ENCODE measurements at regions not wholly inside any gene's neighbourhood (a gene's known extent, or its start where the extent isn't known, plus 50 kb on each side); places are given as distances from the start of the nearest gene placed in this dataset.

DNA sequence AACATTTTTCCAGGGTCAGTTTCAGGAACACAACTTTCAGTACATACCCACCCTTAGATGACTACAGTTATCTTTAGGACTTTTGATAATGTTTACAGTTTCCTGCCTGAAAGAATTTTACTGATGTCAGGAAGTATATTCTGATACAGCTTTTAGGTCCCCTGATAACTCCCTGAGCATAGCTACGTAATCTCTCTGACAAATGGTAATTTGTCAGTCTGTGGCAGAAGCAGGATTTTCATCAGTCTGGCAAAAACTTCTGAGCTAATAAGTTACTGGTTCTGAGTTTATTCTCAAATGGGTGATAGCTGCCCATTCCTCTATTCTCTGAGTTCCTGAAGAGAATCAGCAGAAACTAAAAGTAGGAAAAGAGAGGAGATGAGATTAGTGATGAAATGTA lies 270.1 kb upstream of the MTPN start:
- no peak for TF ChIP-seq EZH2phosphoT487 (conservative IDR thresholded peaks at IDR 0.05; ENCODE audit: low read length)
- TF ChIP-seq, protein P1, sequence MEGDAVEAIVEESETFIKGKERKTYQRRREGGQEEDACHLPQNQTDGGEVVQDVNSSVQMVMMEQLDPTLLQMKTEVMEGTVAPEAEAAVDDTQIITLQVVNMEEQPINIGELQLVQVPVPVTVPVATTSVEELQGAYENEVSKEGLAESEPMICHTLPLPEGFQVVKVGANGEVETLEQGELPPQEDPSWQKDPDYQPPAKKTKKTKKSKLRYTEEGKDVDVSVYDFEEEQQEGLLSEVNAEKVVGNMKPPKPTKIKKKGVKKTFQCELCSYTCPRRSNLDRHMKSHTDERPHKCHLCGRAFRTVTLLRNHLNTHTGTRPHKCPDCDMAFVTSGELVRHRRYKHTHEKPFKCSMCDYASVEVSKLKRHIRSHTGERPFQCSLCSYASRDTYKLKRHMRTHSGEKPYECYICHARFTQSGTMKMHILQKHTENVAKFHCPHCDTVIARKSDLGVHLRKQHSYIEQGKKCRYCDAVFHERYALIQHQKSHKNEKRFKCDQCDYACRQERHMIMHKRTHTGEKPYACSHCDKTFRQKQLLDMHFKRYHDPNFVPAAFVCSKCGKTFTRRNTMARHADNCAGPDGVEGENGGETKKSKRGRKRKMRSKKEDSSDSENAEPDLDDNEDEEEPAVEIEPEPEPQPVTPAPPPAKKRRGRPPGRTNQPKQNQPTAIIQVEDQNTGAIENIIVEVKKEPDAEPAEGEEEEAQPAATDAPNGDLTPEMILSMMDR (IDR thresholded peaks at IDR 0.05; ENCODE audit: insufficient read depth, low read length, poor library complexity, severe bottlenecking): no peak
- Histone ChIP-seq H2AFZ (ENCODE audit: low read depth, low read length, severe bottlenecking) (no peak overlapping the region), H3K9ac (ENCODE audit: low read length) (no peak overlapping the region)

DNA sequence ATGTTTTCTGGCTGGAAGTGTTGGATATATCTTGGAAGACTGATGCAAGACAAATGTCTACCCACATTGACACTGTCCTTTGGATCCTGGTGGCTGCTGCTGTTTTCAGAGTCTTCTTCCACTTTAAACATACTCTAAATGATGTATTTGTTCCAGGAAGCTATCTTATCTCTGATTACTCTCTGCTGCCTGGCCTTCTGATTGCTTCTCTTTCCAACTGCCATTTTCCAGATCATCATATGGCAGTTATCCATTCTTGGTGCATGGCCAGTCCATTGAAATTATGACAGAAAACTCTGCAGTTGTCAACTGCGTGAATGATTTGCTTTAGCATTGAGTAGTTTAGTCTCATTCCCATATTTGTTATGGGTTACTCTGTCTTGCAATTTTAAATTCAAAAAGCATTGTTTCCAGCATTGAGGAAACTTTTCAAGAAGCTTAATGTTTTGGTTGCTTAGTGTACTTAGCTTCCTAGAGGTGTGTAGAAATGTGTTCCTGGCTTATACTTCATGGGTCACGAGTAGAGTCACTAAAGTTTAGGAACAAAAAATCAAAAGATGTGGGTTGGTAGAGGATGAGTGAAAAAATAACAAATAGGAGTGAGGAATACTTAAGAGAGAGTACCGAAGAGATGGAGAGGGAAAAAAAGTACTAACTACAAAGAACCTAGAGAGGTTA lies 268.3 kb upstream of the MTPN start:
- TF ChIP-seq, protein P1 (IDR thresholded peaks at IDR 0.05; ENCODE audit: insufficient read depth, low read length, poor library complexity, severe bottlenecking): no peak
- TF ChIP-seq EZH2phosphoT487 (conservative IDR thresholded peaks at IDR 0.05; ENCODE audit: low read length): no peak
- Histone ChIP-seq H3K27ac (ENCODE audit: low read depth, low read length) (no peak overlapping the region), H3K79me2 (ENCODE audit: insufficient read depth, low read length) (no peaks in the 10 kb centered on the region), H2AFZ (ENCODE audit: low read depth, low read length, severe bottlenecking) (no peak overlapping the region), H3F3A (ENCODE audit: insufficient read depth) (no peaks in the 10 kb centered on the region), H3K9me2 (replicated peaks; ENCODE audit: insufficient read depth, low read length) (no peaks in the 10 kb centered on the region), H3K4me3 (ENCODE audit: insufficient read depth, low read length, poor library complexity, severe bottlenecking) (no peak overlapping the region), H3K9ac (ENCODE audit: low read length) (no peak overlapping the region), H3K9me3 (ENCODE audit: insufficient read depth, low read length) (no peaks in the 10 kb centered on the region), H4K20me1 (ENCODE audit: low read depth, low read length) (no peaks in the 10 kb centered on the region), H3K4me2 (ENCODE audit: low read depth, low read length, poor library complexity, severe bottlenecking) (no peak overlapping the region), H3K36me3 (ENCODE audit: low read length) (no peaks in the 10 kb centered on the region), H3K27me3 (ENCODE audit: low read length) (no peaks in the 10 kb centered on the region)

More for the DNA sequence above, 270.1 kb upstream of the MTPN start:
- H3K9me3 ChIP-seq (ENCODE audit: insufficient read depth, low read length): no peaks in the 10 kb centered on the region
- H3K27me3 ChIP-seq (ENCODE audit: low read length): no peaks in the 10 kb centered on the region
- no peak overlapping the region for H3K4me3 ChIP-seq (ENCODE audit: insufficient read depth, low read length, poor library complexity, severe bottlenecking)
- H4K20me1 ChIP-seq (ENCODE audit: low read depth, low read length): no peaks in the 10 kb centered on the region
- H3K27ac ChIP-seq (ENCODE audit: low read depth, low read length): no peak overlapping the region
- no peaks in the 10 kb centered on the region for H3K9me2 ChIP-seq (replicated peaks; ENCODE audit: insufficient read depth, low read length)
- H3K36me3 ChIP-seq (ENCODE audit: low read length): no peaks in the 10 kb centered on the region
- no peaks in the 10 kb centered on the region for H3K79me2 ChIP-seq (ENCODE audit: insufficient read depth, low read length)
- no peaks in the 10 kb centered on the region for H3F3A ChIP-seq (ENCODE audit: insufficient read depth)
- H3K4me2 ChIP-seq (ENCODE audit: low read depth, low read length, poor library complexity, severe bottlenecking): no peak overlapping the region

DNA sequence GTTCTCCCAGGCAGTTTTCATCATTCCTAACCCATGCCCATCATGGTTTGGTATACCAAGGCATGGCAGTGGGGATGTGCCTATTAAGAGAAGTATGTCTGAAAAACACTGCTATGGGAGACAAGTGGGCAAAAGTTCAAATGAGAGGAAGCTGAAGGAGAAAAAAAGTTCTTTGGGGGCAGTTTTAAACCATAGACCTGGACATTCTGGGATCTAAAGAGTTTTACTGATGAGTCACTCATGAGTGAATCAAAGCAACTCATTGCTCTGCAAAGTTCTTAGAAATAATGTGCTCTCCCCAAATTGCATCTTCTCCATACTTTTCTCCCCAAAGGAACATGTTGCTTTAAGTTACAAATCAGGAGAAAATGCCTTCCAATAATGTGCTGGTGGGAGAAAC lies 256.9 kb upstream of the MTPN start:
- Histone ChIP-seq H2AFZ (ENCODE audit: low read depth, low read length, severe bottlenecking) (no peak overlapping the region), H3K27ac (ENCODE audit: low read depth, low read length) (no peak overlapping the region), H4K20me1 (ENCODE audit: low read depth, low read length) (no peaks in the 10 kb centered on the region), H3F3A (ENCODE audit: insufficient read depth) (no peaks in the 10 kb centered on the region), H3K9me2 (replicated peaks; ENCODE audit: insufficient read depth, low read length) (no peaks in the 10 kb centered on the region), H3K27me3 (ENCODE audit: low read length) (no peaks in the 10 kb centered on the region), H3K36me3 (ENCODE audit: low read length) (no peaks in the 10 kb centered on the region), H3K79me2 (ENCODE audit: insufficient read depth, low read length) (no peaks in the 10 kb centered on the region), H3K9ac (ENCODE audit: low read length) (no peak overlapping the region), H3K4me2 (ENCODE audit: low read depth, low read length, poor library complexity, severe bottlenecking) (no peak overlapping the region), H3K4me3 (ENCODE audit: insufficient read depth, low read length, poor library complexity, severe bottlenecking) (no peak overlapping the region), H3K9me3 (ENCODE audit: insufficient read depth, low read length) (0 out of 2 replicates have a peak, but pooled peaks cover 6% of the 10 kb centered on the region)
- TF ChIP-seq EZH2phosphoT487 (conservative IDR thresholded peaks at IDR 0.05; ENCODE audit: low read length): no peak
- TF ChIP-seq, protein P1 (IDR thresholded peaks at IDR 0.05; ENCODE audit: insufficient read depth, low read length, poor library complexity, severe bottlenecking): no peak
